ENCODE measurements at regions not wholly inside any gene's neighbourhood (a gene's known extent, or its start where the extent isn't known, plus 50 kb on each side); places are given as distances from the start of the nearest gene placed in this dataset.

DNA sequence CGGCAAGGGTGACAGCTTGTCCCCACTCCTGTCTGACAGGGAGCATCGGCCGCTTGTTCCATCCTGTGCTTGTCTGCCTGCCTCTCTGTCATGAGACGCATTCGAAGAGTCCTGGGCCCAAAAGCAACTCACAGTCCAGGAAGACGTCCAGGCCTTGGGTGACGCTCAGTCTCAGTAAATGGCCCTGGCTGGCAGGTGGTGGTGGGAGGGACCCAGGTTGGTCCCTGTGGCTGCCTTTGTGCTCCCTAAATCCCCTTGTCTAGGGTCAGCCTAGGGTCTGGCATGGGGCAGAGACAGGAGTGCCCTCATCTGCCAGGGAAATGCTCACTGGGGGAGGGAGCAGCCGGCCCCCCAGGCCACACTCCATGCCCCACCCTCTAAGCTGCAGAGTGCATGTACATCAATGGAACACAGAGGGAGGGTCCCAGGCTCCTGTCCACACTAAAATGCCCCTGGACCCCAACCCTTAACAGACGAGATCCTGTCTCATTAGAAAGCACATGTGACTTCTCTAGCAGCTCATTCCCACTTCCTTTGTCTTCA is 295.2 kb upstream of the ZNF32 start:
- no peak for DNase-seq

DNA sequence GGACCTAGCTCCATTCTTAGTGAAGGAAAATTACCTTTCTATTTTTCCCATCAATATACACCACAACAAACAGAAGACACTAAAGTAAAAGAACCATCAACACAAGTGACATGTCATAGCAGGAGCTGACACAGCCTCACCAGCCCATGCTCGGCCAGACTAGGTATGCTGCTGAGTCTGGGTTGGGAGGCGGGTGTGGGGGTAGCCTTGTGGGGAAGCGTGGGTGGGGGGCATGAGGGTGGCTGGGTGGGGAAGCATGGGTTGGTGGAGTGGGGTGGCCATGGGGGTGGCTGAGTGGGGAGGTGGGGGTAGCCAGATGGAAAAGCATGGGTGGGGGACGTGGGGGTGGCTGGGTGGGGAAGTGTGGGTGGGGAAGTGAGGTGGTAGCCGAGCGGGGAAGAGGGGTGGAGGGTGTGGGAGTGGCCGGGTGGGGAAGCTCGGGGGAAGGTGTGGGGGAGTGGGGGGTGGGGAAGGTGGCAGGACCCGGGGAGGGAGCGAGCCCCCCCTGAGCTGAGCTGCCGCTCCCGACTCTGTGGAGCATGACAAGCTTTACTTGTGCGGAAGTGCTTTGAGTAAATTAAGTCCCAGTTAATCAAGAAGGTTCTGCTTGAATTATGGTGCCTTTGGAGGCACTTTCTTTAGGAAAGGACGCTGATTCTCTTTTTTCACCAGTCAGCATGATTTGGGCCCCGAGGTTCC is 294.6 kb upstream of the ZNF32 start:
- peak; percentile 7 for DNase-seq

DNA sequence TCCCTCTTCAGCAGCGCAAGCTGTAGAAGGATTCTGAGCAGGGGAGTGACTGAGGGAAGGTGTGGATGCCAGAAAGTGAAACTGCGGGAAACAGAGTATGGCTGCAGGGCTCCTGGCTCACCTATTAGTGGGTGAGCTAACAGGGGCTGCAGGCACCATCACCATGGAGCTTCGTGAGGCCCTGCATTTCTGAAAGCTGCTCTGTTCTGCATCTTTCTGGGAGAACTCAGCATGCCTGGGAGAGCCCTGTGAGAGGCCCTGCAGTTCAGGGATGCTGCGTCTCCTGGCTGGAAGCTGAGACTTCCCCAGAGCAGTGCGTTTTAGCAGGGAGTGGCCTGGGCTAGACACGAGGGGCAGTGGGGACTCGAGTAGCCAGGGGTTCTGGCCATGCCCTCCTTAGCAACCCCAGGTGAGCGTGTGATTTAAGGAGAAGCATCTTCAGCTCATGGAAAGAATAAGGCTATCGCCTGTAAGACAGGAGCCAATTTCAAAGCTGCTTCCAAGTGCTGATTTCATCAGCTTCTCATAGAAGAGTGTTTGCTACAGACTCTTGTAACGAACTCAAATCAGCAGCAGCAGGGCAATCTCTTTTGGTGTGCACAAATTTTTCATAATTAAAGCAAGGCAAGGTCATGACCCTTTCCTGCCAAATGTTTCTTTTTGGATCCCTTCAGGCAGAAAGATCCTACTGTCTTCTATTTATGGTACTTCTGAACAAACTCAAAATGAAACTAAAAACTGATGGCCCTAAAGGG is 293.6 kb upstream of the ZNF32 start:
- no peak for DNase-seq

GRCh38 chr10:43940898-43941837 is 292.5 kb upstream of the ZNF32 start:
- DNase-seq = no peak

GRCh38 chr10:43939939-43940820 is 291.5 kb upstream of the ZNF32 start:
- DNase-seq = no peak

DNA sequence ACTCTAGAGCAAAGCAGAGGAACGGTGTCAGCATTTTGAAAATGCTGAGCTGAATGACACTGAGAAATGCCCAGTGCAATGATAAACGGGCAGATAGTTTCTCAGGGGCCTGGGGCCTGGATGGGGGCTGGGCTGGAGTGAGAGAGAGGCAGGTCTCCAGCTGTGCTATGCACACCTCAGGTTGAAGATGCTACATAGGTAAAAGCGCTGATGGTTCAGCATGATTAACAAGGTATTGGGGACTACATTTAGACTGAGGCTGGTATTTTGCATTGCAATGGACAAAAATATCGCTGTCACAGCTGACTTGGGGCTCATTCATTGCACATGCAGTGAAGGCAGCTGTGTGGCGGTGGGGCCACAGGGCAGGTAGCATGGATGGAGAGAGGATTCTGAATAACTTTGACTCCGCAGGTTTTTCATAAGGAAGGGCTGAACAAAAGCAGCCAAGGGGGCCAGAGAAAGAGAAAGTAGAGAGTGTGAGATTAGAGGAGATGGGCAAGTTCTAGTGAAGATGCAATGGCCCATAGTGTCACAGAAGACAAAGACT is 290.8 kb upstream of the ZNF32 start:
- DNase-seq = no peak

- no peak for DNase-seq
Measured at GRCh38 chr10:43938810-43939209, 290.1 kb upstream of the ZNF32 start.

GRCh38 chr10:43931308-43931930 is 282.7 kb upstream of the ZNF32 start:
- no peak for DNase-seq

DNA sequence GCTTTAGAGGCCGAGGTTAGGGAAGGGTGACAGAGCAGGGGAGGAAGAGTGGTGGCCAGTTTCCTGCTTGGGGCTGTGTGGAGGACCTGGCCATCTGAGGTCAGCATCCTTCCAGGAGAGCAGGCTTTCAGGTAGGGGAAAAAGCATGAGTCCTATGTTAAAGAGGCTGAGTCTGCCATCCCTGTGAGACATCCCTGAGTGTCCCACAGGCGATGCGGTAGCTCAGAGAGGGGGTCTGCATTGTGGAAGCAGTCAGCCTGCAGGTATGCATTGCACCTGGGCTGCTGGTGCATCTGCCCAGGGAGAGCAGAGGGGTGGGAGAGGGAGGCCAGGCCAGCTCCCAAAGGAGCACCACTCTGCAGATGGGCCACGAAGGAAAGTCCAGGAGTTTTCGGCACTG is 282.1 kb upstream of the ZNF32 start:
- no peak for DNase-seq

DNA sequence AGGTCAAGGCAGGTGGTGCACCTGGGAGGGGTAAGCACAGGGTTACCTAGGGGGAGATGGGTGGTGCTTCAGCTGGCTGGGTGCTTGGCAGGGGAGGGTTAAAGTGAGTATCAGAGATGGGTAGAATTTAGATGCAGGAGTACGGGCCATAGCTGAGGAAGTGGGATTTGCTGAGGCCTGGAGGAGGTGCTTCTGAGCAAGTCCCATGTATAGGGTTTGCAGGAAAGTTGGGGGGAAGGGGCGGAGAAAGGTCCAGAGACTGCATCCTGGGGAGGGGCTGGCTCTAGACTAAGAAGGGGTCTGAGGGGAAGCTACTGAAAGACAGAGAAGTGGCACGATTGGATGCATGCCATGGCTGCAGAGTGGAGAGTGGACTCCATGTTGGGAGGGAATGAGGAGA is 281.6 kb upstream of the ZNF32 start:
- no peak for DNase-seq

GRCh38 chr10:43929122-43929521 is 280.4 kb upstream of the ZNF32 start:
- no peak for DNase-seq

DNA sequence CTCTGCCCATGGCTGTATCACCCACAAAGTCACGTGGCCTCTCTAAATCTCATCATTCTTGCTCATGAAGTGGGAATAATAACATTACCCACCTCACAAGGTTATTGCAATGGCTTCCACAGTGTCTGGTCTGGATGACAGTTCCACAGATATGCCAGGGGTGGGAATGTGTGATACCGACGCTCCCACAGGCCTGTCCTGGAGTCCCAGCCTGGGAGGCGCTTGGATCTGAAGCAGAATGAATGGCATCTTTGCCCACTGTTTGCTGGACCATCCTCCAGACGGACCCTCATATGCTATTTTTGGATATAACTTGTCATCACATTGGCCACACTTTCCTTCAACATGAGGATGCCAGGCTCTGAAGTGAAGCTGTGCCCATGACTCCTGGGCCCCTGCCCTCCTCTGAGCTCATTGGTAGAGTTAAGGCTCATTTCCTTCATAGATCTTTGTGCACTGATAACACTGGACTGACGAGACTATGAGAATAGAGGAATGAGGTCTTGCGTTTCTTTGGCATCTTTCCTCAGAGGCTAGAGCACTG is 279.8 kb upstream of the ZNF32 start:
- DNase-seq = no peak

- DNase-seq = no peak
Measured at GRCh38 chr10:43926875-43927406, 278.3 kb upstream of the ZNF32 start.

DNA sequence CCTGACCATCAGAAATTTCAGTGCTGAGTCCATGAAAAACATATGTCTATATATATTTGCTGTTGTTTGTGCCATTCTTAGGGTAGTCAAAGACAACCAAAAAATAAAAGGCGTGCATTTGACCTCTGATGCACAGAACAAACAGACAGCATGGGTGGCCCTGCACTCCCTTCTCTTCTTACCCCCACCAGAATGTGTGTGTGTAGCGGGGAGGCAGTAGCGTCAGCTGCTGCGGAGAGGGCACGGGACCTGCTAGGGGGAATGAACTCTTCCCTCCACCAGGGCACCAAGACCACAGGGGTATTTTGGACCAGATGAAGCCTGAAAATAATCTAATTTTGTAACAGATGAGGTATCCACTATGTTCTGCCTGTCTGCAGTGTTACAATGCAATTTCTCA is 277.7 kb upstream of the ZNF32 start:
- DNase-seq = no peak

DNA sequence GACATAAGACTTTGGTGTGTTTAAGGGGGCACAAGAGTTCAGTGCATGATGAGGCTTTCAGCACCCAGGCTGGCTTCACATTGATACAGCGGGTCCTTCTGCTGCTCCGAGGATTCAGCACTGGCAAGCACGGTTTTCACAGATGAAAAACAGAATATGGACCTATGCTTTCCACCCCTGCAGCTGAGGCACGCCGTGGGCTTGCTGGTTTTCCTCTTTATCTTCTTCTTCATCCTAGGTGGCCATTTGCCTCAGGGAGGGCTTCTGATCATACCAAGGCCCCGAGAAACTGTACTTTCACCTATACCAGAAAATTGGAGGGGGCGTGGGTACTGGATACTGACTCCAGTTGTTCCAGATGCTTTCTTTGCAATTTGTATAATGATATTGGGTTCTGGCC is 277.1 kb upstream of the ZNF32 start:
- no peak for DNase-seq

DNA sequence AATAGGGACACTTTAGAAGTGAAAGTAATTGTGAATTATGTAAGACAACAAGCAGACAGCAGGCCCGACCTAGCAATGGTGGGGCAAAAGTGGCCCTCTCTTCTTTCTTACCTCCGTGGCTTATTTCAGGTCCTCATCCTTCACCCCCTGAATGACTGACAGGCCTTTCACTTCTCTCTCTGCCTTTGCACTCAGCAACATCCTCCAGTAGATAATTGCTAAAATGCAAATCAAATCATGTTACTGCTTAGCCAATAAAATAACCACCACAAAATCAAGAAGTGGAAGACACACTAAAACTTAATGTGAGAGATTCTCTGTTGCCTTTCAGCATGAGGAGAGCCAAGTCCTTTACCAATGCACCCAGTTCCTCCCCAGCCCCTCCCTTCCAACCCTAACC is 274.6 kb upstream of the ZNF32 start:
- no peak for DNase-seq

GRCh38 chr10:43922335-43923280 is 273.9 kb upstream of the ZNF32 start:
- no peak for DNase-seq

GRCh38 chr10:43921881-43922280 is 273.2 kb upstream of the ZNF32 start:
- DNase-seq = no peak

DNA sequence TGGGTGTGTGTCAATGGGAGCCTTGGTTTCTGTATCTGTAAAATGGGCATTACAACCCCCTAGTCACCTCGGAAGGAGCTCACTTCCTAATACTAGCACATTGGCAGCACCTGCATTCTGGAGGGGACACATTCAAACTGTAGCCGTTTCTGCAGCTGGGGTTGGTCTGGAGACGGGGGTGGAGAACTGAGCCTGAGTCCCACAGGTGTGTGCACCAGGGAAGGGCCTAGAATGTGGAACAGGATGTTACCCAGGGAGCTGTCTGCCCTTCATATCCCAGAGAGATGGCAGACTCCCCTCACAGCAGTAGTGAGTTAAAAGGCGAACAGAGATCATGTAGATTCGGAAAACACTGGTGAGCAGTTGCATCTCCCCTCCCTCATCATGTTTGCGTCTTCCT is 272.8 kb upstream of the ZNF32 start:
- no peak for DNase-seq
